H1 (cell line): ENCODE measurements at regions not wholly inside any gene's neighbourhood (a gene's known extent, or its start where the extent isn't known, plus 50 kb on each side); places are given as distances from the start of the nearest gene placed in this dataset.

Experiments used
- CHD2 ChIP-seq: IDR thresholded peaks from 2 replicates; pipeline ENCODE4 v1.6.1; 2012; ENCODE audit warnings: low read length, improper control_type of control experiment
- EZH2 ChIP-seq: fragments of 200-600 bp; sonication (generic); IDR thresholded peaks from 2 replicates; pipeline ENCODE4 v1.7.1; 2012; ENCODE audit warnings: low read depth, mild to moderate bottlenecking, moderate library complexity, low read length, inconsistent platforms; ENCODE audit not compliant: severe bottlenecking
- RFX5 ChIP-seq: IDR thresholded peaks from 2 replicates; pipeline ENCODE4 v1.6.1; 2011; ENCODE audit warnings: low read depth, low read length, improper control_type of control experiment, borderline replicate concordance
- RXRA ChIP-seq: IDR thresholded peaks from 2 replicates; pipeline ENCODE4 v1.6.1; 2011; ENCODE audit warnings: low read depth, mild to moderate bottlenecking, low read length, moderate library complexity; ENCODE audit not compliant: insufficient read depth
- TAF1 ChIP-seq: IDR thresholded peaks from 2 replicates; pipeline ENCODE4 v1.6.1; 2011; ENCODE audit warnings: mild to moderate bottlenecking, low read depth, low read length
- TF ChIP-seq, protein P1 (sequence below): fragments of 300-600 bp; sonication (generic); IDR thresholded peaks from 2 replicates; pipeline ENCODE4 v1.7.1; 2012; ENCODE audit warnings: low read length, moderate library complexity, mild to moderate bottlenecking, inconsistent platforms; ENCODE audit not compliant: insufficient replicate concordance

GRCh38 chr1:121515235-121515634 is 330.5 kb downstream of the SRGAP2C start (continued):
- TF ChIP-seq RXRA, result no peak
- TF ChIP-seq, protein P1, sequence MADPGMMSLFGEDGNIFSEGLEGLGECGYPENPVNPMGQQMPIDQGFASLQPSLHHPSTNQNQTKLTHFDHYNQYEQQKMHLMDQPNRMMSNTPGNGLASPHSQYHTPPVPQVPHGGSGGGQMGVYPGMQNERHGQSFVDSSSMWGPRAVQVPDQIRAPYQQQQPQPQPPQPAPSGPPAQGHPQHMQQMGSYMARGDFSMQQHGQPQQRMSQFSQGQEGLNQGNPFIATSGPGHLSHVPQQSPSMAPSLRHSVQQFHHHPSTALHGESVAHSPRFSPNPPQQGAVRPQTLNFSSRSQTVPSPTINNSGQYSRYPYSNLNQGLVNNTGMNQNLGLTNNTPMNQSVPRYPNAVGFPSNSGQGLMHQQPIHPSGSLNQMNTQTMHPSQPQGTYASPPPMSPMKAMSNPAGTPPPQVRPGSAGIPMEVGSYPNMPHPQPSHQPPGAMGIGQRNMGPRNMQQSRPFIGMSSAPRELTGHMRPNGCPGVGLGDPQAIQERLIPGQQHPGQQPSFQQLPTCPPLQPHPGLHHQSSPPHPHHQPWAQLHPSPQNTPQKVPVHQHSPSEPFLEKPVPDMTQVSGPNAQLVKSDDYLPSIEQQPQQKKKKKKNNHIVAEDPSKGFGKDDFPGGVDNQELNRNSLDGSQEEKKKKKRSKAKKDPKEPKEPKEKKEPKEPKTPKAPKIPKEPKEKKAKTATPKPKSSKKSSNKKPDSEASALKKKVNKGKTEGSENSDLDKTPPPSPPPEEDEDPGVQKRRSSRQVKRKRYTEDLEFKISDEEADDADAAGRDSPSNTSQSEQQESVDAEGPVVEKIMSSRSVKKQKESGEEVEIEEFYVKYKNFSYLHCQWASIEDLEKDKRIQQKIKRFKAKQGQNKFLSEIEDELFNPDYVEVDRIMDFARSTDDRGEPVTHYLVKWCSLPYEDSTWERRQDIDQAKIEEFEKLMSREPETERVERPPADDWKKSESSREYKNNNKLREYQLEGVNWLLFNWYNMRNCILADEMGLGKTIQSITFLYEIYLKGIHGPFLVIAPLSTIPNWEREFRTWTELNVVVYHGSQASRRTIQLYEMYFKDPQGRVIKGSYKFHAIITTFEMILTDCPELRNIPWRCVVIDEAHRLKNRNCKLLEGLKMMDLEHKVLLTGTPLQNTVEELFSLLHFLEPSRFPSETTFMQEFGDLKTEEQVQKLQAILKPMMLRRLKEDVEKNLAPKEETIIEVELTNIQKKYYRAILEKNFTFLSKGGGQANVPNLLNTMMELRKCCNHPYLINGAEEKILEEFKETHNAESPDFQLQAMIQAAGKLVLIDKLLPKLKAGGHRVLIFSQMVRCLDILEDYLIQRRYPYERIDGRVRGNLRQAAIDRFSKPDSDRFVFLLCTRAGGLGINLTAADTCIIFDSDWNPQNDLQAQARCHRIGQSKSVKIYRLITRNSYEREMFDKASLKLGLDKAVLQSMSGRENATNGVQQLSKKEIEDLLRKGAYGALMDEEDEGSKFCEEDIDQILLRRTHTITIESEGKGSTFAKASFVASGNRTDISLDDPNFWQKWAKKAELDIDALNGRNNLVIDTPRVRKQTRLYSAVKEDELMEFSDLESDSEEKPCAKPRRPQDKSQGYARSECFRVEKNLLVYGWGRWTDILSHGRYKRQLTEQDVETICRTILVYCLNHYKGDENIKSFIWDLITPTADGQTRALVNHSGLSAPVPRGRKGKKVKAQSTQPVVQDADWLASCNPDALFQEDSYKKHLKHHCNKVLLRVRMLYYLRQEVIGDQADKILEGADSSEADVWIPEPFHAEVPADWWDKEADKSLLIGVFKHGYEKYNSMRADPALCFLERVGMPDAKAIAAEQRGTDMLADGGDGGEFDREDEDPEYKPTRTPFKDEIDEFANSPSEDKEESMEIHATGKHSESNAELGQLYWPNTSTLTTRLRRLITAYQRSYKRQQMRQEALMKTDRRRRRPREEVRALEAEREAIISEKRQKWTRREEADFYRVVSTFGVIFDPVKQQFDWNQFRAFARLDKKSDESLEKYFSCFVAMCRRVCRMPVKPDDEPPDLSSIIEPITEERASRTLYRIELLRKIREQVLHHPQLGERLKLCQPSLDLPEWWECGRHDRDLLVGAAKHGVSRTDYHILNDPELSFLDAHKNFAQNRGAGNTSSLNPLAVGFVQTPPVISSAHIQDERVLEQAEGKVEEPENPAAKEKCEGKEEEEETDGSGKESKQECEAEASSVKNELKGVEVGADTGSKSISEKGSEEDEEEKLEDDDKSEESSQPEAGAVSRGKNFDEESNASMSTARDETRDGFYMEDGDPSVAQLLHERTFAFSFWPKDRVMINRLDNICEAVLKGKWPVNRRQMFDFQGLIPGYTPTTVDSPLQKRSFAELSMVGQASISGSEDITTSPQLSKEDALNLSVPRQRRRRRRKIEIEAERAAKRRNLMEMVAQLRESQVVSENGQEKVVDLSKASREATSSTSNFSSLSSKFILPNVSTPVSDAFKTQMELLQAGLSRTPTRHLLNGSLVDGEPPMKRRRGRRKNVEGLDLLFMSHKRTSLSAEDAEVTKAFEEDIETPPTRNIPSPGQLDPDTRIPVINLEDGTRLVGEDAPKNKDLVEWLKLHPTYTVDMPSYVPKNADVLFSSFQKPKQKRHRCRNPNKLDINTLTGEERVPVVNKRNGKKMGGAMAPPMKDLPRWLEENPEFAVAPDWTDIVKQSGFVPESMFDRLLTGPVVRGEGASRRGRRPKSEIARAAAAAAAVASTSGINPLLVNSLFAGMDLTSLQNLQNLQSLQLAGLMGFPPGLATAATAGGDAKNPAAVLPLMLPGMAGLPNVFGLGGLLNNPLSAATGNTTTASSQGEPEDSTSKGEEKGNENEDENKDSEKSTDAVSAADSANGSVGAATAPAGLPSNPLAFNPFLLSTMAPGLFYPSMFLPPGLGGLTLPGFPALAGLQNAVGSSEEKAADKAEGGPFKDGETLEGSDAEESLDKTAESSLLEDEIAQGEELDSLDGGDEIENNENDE, result no peak
- TF ChIP-seq CHD2, result no peak
- no peak for TF ChIP-seq RFX5
- no peak for TF ChIP-seq TAF1
- TF ChIP-seq EZH2, result no peak
